DMS 273 (cell line): ENCODE measurements at regions not wholly inside any gene's neighbourhood (a gene's known extent, or its start where the extent isn't known, plus 50 kb on each side); places are given as distances from the start of the nearest gene placed in this dataset.

Experiments used
- DNase-seq: peaks from one replicate; lab custom pipeline; 2025; ENCODE audit not compliant: unreplicated experiment; lab: John Stamatoyannopoulos, UW

- peak; percentile 7 for DNase-seq
These were observed 136.9 kb downstream of the SLC38A1 start for GRCh38 chr12:46131732-46132469.

DNA sequence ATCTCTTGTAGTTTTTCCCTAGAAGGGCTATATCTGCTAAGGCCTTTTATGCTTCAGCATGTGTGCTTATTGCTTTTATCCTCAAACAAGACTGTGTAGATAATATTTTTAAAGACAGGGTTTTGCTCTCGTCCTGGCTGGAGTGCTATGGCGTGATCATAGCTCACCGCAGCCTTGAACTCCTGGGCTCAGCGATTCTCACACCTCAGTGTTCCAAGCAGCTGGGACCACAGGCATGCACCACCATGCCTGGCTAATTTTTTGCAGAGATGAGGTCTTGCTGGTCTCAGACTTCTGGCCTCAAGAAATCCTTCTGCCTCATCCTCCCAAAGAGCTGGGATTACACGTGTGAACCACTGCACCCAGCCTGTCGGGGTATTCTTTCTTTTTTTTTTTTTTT is 137.3 kb upstream of the SCAF11 start:
- DNase-seq, result no peak

- no peak for DNase-seq
These were observed 135.8 kb upstream of the SCAF11 start for GRCh38 chr12:46126050-46126727.

DNA sequence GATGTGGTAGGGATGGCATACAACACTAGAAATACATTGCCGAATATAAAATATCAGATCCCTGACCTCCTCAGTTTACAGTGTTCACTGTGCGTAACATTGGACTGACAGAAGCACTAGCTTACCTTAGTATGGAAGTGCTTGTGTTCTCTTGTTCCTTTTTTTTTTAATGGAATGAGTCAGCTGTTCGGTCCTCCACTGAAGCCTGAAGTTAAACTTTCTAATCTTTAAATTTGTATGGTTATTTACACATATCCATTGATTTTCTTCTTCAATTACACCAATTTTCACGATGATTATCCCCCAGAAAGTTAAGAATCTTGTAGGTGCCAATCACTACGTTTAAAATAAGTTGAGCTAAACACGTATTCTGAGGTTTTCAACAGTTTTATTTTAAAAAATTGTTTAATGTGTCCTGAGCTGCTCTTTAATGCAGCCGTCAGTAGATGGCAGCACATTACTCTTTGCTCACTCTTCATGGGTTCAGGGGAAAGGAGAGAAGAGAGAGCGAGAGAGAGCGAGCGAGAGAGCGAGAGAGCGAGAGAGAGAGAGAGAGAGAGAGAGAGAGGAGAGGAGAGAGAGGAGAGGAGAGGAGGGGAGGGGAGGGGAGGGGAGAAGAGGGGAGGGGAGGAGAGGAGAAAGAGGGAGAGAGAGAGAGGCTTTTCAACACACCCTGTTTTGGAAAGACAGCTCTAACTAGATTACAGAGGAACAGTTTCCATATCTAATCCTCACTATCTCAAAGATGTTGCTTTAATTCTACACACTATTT is 134.7 kb upstream of the SCAF11 start:
- DNase-seq, result peak; percentile 79

DNA sequence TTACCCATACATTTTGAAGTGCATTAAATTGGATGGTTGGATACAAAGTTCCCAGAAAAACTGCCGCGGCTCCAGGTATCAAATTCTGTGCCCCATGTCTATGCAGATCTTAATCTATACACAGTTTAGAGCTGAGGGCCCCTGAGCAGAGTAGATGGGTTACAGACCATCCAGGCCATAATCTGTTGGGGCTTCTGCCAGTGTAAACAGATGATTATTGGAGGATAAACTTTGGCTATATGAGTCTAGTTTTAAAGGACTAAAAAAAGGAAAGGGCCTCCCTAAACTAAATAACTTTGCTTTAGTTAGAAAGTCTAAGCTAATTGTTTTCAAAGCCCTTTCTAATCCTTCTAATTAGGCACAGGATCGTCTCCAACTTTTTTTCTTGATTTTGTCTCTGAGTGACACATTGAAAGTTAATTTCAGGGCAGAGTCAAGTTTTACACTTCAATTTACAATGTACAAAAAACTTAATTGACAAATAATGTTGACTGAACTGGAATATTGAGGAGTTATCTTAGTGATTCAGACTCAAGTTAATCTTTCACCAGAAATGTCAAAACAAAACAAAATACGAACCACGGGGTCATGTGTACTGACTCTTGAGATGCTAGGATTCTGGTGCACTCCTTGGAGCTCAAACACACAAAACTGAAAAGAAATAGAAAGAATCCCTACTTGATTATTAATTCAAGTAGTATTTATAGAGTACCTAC is 133.9 kb upstream of the SCAF11 start:
- DNase-seq, result no peak

DNA sequence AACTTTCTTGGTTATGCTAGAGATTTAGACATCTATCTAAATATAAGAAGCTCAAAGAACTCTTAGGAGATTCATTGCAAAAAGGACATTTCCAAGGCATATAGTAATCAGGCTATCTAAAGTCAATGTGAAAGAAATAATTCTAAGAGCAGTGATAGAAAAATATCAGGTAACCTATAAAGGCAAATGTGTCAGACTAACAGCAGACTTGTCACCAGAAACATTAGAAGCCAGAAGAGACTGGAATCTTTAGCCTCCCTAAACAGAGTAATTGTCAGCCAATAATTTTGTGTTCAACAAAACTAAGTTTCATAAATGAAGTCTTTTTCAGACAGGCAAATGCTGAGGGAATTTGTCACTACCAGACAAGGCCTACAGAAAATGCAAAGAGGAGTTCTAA is 122.0 kb upstream of the SCAF11 start:
- no peak for DNase-seq

- no peak for DNase-seq
These were observed 121.3 kb upstream of the SCAF11 start for GRCh38 chr12:46111715-46112114.

DNA sequence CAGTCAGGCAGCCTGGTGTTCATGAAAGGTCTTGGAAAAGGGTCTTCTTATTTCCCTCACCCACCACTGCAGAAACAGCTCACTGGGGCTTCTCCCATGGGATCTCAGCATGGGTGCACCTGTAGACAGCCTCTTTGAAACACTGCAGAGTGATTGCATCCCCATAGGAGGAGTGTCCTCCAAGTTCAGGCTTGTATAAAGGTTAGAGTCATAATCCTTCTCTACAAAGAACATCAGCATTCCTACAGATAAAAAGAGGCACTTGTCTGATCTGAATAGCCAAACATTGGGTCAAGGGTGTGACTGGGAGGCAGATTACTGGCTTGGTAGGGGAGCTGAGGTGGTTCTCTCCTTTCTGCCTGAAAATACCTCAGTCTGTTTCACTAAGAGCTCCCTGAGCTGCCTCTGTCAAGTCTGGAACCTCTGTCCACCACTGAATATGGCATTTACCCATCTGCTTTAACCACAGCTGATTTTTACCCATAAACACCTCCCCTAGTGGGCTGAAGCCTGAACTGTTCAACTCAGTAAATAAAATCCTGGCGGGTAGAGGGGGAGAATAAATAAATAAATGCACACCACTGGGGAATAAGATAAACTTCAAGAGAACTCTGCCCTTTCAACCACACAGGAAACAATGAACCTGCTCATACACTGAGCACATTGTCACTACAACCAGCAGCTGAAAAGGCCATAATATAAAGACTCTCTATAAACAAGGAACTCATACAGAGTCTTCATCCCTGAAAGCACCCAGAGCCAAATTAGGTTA is 120.7 kb upstream of the SCAF11 start:
- no peak for DNase-seq

GRCh38 chr12:46110223-46110611 is 119.8 kb upstream of the SCAF11 start:
- DNase-seq, result no peak

DNA sequence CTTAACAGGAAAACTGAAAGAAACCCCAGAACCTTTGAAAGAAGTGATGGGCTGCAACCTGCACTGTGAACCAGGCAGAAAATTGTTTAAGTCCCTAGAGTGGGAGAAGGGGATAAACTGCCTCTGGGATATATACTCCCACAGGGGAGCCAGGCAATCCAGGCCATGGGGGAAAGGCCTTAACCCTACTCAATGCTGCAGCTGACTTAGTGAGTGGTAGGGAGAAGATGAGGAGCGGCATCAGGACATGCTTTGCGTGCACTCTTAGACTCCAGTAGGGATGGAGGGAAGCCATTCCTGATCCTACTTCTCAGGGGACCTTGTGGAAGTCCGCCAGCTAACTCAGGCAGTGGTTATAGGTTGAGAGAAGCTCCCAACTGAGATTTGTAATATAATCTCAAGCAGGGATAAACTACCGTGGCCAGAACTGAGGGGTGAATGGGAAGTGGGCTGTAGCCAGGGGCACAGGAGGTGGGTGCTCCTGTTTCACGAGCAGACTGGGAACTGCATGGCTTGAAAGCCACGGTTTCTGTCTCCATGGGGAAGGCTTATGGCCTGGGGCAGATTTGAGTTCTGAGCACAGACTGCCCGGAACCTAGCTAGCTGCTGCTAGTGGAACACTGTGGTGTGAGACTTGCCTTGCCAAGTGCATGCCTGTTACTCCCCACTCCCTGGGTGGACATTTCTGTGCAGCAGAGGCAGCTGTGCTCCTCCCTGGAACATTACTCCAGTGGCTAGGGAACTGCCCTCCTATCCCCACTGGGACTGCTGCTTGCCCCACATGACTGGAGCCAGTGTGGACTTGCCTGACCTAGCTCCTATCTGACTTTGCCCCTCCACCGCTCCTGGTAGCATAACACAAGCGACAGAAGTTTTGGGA is 119.2 kb upstream of the SCAF11 start:
- DNase-seq, result peak; percentile 41

DNA sequence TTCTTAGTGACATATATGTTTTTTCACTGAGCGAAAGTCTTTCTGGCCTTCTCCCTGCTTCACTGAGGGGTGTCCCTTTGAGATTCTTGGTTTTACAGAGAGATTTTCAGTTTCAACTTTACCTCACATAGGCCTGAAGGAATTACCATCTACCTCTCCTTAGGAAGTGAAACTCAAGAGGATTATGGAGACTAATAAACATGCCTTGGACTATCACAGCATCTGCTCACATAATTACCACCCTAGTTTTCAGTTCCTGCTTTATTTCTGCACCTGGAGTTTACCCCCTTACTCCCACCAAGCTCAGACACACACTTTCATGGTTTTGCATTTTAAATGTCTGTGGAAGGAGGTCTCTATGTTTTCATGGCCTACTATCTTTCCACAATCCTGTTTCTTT is 118.3 kb upstream of the SCAF11 start:
- DNase-seq, result peak; percentile 4

DNA sequence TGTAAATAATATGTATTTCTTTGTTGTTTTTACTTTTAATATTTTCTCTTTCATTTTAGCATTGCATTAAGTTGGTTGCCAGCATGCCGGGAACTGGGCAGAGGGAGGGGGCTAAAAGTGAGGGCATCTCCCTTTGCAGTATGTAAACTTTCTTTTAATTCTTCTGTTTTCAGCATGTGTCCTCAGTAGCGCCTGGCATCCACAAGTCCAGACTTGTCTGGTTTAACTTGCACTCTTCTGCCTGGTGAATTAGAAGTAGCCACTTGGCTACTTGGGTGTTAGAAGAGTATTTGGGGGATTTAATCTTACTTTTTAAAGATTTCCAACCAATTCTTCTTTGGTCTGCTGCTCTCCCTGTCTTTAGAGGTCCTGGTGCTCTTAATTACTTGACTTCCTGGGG is 117.2 kb upstream of the SCAF11 start:
- peak; percentile 22 for DNase-seq

GRCh38 chr12:46105735-46106134 is 115.4 kb upstream of the SCAF11 start:
- DNase-seq, result no peak

- DNase-seq, result no peak
These were observed 113.4 kb upstream of the SCAF11 start for GRCh38 chr12:46103559-46104383.

DNA sequence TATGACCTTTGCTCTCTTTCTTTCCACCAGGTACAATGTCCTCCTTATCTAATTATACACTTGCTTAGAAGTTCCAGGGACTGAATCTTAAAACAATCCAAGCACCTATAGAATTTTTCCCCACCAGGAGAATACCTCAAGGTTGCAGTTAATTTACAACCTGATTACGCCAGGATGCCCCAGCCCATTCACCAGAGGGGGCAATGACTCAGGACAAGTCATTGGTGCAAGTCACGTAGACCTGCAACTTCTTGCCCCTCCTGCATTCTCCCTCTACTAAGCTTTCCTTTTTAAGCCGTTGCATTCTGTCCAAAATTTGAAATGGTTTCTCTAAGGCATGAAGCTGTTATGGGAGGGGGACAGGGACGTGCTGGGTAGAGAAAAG is 111.1 kb upstream of the SCAF11 start:
- no peak for DNase-seq

- peak; percentile 7 for DNase-seq
These were observed 110.4 kb upstream of the SCAF11 start for GRCh38 chr12:46100551-46101484.

- no peak for DNase-seq
These were observed 99.2 kb upstream of the SCAF11 start for GRCh38 chr12:46089414-46090162.
